Gastrocnemius medialis (tissue), 4 donors: ENCODE measurements at regions not wholly inside any gene's neighbourhood (a gene's known extent, or its start where the extent isn't known, plus 50 kb on each side); places are given as distances from the start of the nearest gene placed in this dataset.

ENCODE experiments used
- ATAC-seq, 2 donors: fragments of 150-250 bp; one replicate each; pipeline ENCODE4 v1.9.1; 2016
- DNase-seq, 2 donors: peaks; one replicate each; pipeline ENCODE4 v3.0.0-alpha.2; 2019
- H3K27ac ChIP-seq, 4 donors: fragments of 200-600 bp; sonication (generic); 1 replicate in 1 of 4; 2 replicates in 3 of 4; pipeline ENCODE4 v1.5.1; 2016 to 2018; ENCODE audit warnings: mild to moderate bottlenecking in 2 of 4, moderate library complexity in 1 of 4
- H3K27me3 ChIP-seq, 3 donors: fragments of 200-600 bp; sonication (generic) in 2 of 3; 1 replicate in 1 of 3; 2 replicates in 2 of 3; pipeline versions ENCODE4 v1.5.1 to v1.6.0; 2016 to 2019; ENCODE audit warnings: mild to moderate bottlenecking in 1 of 3, moderate library complexity in 1 of 3
- H3K36me3 ChIP-seq, 2 donors: fragments of 200-600 bp; sonication (generic) in 1 of 2; one replicate each; pipeline ENCODE4 v1.5.1; 2017 to 2018
- H3K4me1 ChIP-seq, 2 donors: fragments of 200-600 bp; sonication (generic) in 1 of 2; one replicate each; pipeline ENCODE4 v1.5.1; 2016 to 2017; ENCODE audit warnings: mild to moderate bottlenecking in 2 of 2
- H3K4me3 ChIP-seq, 4 donors: fragments of 200-600 bp; sonication (generic) in 3 of 4; 1 replicate in 1 of 4; 2 replicates in 3 of 4; pipeline ENCODE4 v1.5.1; 2016 to 2019; ENCODE audit warnings: mild to moderate bottlenecking in 2 of 4
- H3K9me3 ChIP-seq, 3 donors: fragments of 200-600 bp; sonication (generic) in 2 of 3; 1 replicate in 1 of 3; 2 replicates in 2 of 3; pipeline ENCODE4 v1.5.1; 2016 to 2019
- POLR2A ChIP-seq, 2 donors: fragments of 450-650 bp; IDR thresholded peaks; one replicate each; pipeline ENCODE4 v1.6.1; 2017; ENCODE audit warnings: antibody characterized with exemption in 2 of 2, mild to moderate bottlenecking in 2 of 2, moderate library complexity in 2 of 2
- in situ Hi-C, 4 donors: fragments of 200-750 bp; cut with MboI; loops; one replicate each; pipeline versions ENCODE4 v1.15.0 to v1.8.0; 2017; ENCODE audit warnings: low sequenced_read_pairs in 4 of 4
- intact Hi-C: fragments of 100-400 bp; cut with DNase I; formaldehyde crosslinking; loops from one replicate; pipeline ENCODE4 v1.15.1; 2023; ENCODE audit warnings: low total_unique reads
- TF ChIP-seq, protein P1 (sequence below), 5 experiments: fragments of 450-650 bp in 3 of 5; fragments of 200-600 bp in 2 of 5; sonication (generic) in 2 of 5; IDR thresholded peaks in 4 of 5; conservative IDR thresholded peaks in 1 of 5; 1 replicate in 4 of 5; 2 replicates in 1 of 5; pipeline ENCODE4 v1.5.1; 2016 to 2019; ENCODE audit warnings: antibody characterized with exemption in 5 of 5, mild to moderate bottlenecking in 3 of 5, moderate library complexity in 3 of 5

DNA sequence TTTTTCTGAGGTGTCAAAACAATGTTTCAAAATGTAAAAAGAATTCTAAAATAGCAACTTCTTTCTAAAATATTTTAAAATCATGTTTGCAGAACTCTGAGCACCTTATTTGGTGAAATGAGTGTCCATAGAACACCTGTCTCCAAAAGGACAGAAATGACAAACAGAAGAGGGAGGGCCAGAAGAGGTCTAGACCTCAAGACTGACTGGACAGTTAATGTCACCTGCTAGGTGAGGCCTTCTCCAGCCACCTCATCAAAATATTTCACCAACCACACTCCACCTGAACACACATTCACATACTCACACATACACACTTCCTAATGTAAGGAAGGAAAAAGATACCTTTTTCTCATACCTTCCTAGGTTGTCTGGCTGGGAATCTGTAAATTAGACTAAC lies 147.8 kb upstream of the PLEKHA5 start:
- Histone ChIP-seq H3K4me3 (no peak overlapping the region), H3K27me3 (no peaks in the 10 kb centered on the region), H3K4me1 (no peaks in the 10 kb centered on the region), H3K27ac (no peak overlapping the region), H3K9me3 (no peaks in the 10 kb centered on the region), H3K36me3 (no peaks in the 10 kb centered on the region)
- intact Hi-C loops (no loop called here), in situ Hi-C loops (no loop called here)
- DNase-seq: no peak
- TF ChIP-seq POLR2A (IDR thresholded peaks at IDR 0.05): no peak
- TF ChIP-seq, protein P1, sequence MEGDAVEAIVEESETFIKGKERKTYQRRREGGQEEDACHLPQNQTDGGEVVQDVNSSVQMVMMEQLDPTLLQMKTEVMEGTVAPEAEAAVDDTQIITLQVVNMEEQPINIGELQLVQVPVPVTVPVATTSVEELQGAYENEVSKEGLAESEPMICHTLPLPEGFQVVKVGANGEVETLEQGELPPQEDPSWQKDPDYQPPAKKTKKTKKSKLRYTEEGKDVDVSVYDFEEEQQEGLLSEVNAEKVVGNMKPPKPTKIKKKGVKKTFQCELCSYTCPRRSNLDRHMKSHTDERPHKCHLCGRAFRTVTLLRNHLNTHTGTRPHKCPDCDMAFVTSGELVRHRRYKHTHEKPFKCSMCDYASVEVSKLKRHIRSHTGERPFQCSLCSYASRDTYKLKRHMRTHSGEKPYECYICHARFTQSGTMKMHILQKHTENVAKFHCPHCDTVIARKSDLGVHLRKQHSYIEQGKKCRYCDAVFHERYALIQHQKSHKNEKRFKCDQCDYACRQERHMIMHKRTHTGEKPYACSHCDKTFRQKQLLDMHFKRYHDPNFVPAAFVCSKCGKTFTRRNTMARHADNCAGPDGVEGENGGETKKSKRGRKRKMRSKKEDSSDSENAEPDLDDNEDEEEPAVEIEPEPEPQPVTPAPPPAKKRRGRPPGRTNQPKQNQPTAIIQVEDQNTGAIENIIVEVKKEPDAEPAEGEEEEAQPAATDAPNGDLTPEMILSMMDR (IDR thresholded peaks at IDR 0.05 in 4 of 5, conservative IDR thresholded peaks at IDR 0.05 in 1 of 5): no peak
- ATAC-seq: no peak

DNA sequence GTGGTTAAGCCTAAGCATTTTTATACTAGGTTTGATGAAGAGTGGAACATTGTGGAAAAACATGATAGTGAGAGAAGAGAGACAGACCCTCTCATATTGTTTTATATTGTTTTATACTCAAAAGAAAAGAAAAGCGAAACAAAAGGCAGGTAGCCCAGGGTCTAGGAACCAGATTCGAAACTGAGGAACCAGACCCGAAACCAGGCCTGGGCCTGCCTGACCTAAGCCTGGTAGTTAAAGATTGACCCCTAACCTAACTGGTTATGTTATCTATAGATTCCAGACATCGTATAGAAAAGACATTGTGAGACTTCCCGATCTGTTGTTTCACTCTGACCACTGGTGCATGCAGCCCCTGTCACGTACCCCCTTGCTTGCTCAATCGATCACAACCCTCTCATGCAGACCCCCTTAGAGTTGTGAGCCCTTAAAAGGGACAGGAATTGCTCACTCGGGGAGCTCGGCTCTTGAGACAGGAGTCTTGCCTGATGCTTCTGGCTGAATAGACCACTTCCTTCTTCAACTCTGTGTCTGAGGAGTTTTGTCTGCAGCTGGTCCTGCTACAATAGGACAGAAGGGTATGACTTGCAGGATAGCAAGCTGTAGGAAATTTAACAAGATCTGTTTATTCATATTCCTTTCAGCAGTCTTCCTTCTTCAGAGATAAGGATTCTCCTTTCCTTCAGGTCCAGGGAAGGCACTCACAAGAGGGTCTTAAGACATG lies 147.1 kb upstream of the PLEKHA5 start:
- no peaks in the 10 kb centered on the region for H3K36me3 ChIP-seq
- no peak overlapping the region for H3K27ac ChIP-seq
- TF ChIP-seq, protein P1 (IDR thresholded peaks at IDR 0.05 in 4 of 5, conservative IDR thresholded peaks at IDR 0.05 in 1 of 5): no peak
- TF ChIP-seq POLR2A (IDR thresholded peaks at IDR 0.05): no peak
- no peak for ATAC-seq
- no peak overlapping the region for H3K4me3 ChIP-seq
- H3K4me1 ChIP-seq: no peaks in the 10 kb centered on the region
- DNase-seq: no peak
- no peaks in the 10 kb centered on the region for H3K9me3 ChIP-seq
- H3K27me3 ChIP-seq: no peaks in the 10 kb centered on the region
- in situ Hi-C loops (no loop called here), intact Hi-C loops (no loop called here)

DNA sequence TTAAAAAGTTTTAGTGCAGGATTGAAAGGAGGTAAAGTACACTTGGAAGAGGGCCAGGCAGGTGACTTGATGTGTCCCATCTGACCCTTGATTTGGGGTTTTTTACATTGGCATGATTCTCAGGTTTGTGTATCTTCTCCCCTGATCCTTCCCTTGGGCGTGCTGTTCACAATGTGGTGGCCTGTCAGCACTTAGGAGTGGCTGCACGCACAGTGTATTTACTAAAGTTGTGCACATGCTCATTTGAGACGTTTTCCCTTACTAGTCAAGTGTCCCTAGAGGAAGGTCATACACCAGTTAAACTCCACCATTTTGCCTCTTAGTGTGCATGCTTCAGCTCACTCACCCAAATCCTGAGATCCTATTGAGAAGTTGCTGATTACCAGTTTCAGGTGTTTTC lies 145.7 kb upstream of the PLEKHA5 start:
- in situ Hi-C loops: no loop called here

DNA sequence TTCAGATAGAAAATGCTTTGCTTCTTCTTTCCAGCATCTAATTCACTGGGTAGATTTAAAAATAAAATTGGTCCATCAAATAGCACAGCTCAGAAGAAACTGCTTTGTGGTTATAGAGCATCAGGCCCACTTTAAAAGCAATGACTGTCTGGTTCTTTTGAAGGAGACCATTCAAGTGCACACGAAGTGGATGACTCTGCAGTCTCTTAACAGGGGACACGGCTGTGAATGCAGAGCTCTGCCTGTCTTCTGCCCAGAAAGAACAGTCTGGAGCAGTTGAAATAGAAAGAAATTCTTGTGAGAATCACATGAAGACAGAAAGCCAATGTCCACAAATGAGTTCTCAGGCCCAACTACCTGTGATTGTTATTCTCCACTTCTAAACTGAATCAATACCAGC lies 138.7 kb upstream of the PLEKHA5 start:
- no peaks in the 10 kb centered on the region for H3K4me1 ChIP-seq
- no peaks in the 10 kb centered on the region for H3K27me3 ChIP-seq
- no peak for ATAC-seq
- H3K9me3 ChIP-seq: no peaks in the 10 kb centered on the region
- H3K27ac ChIP-seq: no peak overlapping the region
- DNase-seq: no peak
- no peaks in the 10 kb centered on the region for H3K36me3 ChIP-seq
- TF ChIP-seq POLR2A (IDR thresholded peaks at IDR 0.05): no peak
- TF ChIP-seq, protein P1 (IDR thresholded peaks at IDR 0.05 in 4 of 5, conservative IDR thresholded peaks at IDR 0.05 in 1 of 5): no peak
- intact Hi-C loops (no loop called here), in situ Hi-C loops (no loop called here)
- H3K4me3 ChIP-seq: no peak overlapping the region

More for the DNA sequence above, 145.7 kb upstream of the PLEKHA5 start:
- intact Hi-C loops: no loop called here
- TF ChIP-seq POLR2A (IDR thresholded peaks at IDR 0.05): no peak
- TF ChIP-seq, protein P1 (IDR thresholded peaks at IDR 0.05 in 4 of 5, conservative IDR thresholded peaks at IDR 0.05 in 1 of 5): no peak
- DNase-seq (no peak), ATAC-seq (no peak)
- Histone ChIP-seq H3K4me3 (no peak overlapping the region), H3K4me1 (no peaks in the 10 kb centered on the region), H3K27me3 (no peaks in the 10 kb centered on the region), H3K9me3 (no peaks in the 10 kb centered on the region), H3K36me3 (no peaks in the 10 kb centered on the region), H3K27ac (no peak overlapping the region)

DNA sequence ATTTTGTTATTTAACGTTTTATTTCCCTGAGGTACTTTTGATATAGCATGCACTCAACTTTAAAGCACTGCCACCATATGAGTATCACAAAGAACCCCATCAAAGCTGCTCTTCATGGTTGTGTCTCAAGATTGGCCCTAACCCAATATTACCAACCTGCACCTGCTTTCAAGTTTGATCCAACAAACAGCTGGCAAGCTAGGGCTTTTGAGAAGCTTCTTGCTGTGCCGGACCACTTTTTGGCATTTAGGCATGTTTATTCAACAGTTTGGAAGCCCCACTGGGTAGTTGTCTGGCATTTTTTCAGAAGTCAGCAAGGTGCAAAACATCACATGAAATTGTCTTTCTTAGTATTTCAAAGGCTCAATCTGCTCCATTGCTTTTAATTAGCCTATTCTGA lies 137.2 kb upstream of the PLEKHA5 start:
- no peak for ATAC-seq
- no peak for DNase-seq
- intact Hi-C loops: no loop called here
- TF ChIP-seq POLR2A (IDR thresholded peaks at IDR 0.05): no peak
- TF ChIP-seq, protein P1 (IDR thresholded peaks at IDR 0.05 in 4 of 5, conservative IDR thresholded peaks at IDR 0.05 in 1 of 5): no peak
- no peak overlapping the region for H3K27ac ChIP-seq
- in situ Hi-C loops: no loop called here
- H3K4me3 ChIP-seq: no peak overlapping the region
- no peaks in the 10 kb centered on the region for H3K4me1 ChIP-seq
- no peaks in the 10 kb centered on the region for H3K9me3 ChIP-seq
- no peaks in the 10 kb centered on the region for H3K27me3 ChIP-seq
- no peaks in the 10 kb centered on the region for H3K36me3 ChIP-seq
